Heart left ventricle (tissue), 13 donors: ENCODE measurements at regions not wholly inside any gene's neighbourhood (a gene's known extent, or its start where the extent isn't known, plus 50 kb on each side); places are given as distances from the start of the nearest gene placed in this dataset.

Experiments used
- POLR2A ChIP-seq, 2 donors: fragments of 450-650 bp; IDR thresholded peaks; one replicate each; pipeline ENCODE4 v1.6.1; 2017; ENCODE audit warnings: antibody characterized with exemption in 2 of 2, mild to moderate bottlenecking in 2 of 2, moderate library complexity in 2 of 2
- TF ChIP-seq, protein P1 (sequence below), 12 donors: fragments of 200-600 bp; sonication (generic) in 4 of 12; IDR thresholded peaks; one replicate each; pipeline versions ENCODE4 v1.5.0 to v1.8.0; 2018 to 2022; ENCODE audit warnings: antibody characterized with exemption in 12 of 12, mild to moderate bottlenecking in 5 of 12
- donor health status: ischemic (EF 13 %, LVEDD 7.1; RV severe dilation, severe dysfunction).
- donor health status: DM: no; HTN: yes; CAD: no.
- donor health status: DM: no; HTN: no; CAD: no.
- donor health status: ischemic (EF 25% LVEDD 6.9; RV normal size, moderate dysfunction).
- donor health status: ischemic (EF 25% LVEDD 5.7; RV mildly dilated, moderate dysfunction).
- donor health status: ischemic (EF 35%, LVEDD 5.7; RV mildly dilated, moderate dysfunction).
- donor health status: nonischemic (EF 11% LVEDD 7.7; RV severe dilation, severe dysfunction).
- donor health status: DM: yes; HTN: yes; CAD: no.
- donor health status: PGD.
- donor health status: ischemic (EF 29% LVEDD 5.4; RV normal size, mild dysfunction).
- donor health status: nonischemic (EF 23%, LVEDD 6.1; RV moderate dilation, normal function).

DNA sequence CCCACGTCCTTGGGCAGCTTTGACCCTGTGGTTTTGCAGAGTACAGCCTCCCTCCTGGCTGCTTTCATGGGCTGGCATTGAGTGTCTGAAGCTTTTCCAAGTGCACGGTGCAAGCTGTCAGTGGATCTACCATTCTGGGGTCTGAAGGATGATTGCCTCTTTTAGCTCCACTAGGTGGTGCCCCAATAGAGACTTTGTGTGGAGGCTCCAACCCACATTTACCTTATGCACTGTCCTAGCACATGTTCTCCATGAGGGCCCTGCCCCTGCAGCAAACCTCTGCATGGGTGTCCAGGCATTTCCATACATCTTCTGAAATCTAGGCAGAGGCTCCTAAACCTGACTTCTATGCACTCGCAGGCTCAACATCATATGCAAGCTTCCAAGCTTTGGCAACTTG, 644.2 kb upstream of the CDH9 start:
- TF ChIP-seq, protein P1, sequence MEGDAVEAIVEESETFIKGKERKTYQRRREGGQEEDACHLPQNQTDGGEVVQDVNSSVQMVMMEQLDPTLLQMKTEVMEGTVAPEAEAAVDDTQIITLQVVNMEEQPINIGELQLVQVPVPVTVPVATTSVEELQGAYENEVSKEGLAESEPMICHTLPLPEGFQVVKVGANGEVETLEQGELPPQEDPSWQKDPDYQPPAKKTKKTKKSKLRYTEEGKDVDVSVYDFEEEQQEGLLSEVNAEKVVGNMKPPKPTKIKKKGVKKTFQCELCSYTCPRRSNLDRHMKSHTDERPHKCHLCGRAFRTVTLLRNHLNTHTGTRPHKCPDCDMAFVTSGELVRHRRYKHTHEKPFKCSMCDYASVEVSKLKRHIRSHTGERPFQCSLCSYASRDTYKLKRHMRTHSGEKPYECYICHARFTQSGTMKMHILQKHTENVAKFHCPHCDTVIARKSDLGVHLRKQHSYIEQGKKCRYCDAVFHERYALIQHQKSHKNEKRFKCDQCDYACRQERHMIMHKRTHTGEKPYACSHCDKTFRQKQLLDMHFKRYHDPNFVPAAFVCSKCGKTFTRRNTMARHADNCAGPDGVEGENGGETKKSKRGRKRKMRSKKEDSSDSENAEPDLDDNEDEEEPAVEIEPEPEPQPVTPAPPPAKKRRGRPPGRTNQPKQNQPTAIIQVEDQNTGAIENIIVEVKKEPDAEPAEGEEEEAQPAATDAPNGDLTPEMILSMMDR (IDR thresholded peaks at IDR 0.05), result no peak
- TF ChIP-seq POLR2A (IDR thresholded peaks at IDR 0.05), result no peak
